ENCODE measurements at regions not wholly inside any gene's neighbourhood (a gene's known extent, or its start where the extent isn't known, plus 50 kb on each side); places are given as distances from the start of the nearest gene placed in this dataset.

- no peak for DNase-seq (ENCODE audit: low read depth, low spot score)
- Mint-ChIP-seq H3K4me1 (peaks cover 13% of the 10 kb centered on the region), H3K9me3 (no peaks in the 10 kb centered on the region), H3K4me3 (no peak overlapping the region), H3K27me3 (ENCODE audit: low read depth) (no peaks in the 10 kb centered on the region), H3K36me3 (ENCODE audit: low read depth) (no peaks in the 10 kb centered on the region), H3K27ac (ENCODE audit: unreplicated experiment) (no peak overlapping the region)
- TF ChIP-seq CTCF (conservative IDR thresholded peaks at IDR 0.05) = no peak
These were observed 95.3 kb upstream of the GADD45A start for GRCh38 chr1:67589519-67590233.

- no peak for DNase-seq (ENCODE audit: low read depth, low spot score)
- Mint-ChIP-seq H3K4me1 (peaks cover 13% of the 10 kb centered on the region), H3K27ac (ENCODE audit: unreplicated experiment) (no peak overlapping the region), H3K27me3 (ENCODE audit: low read depth) (no peaks in the 10 kb centered on the region), H3K9me3 (no peaks in the 10 kb centered on the region), H3K36me3 (ENCODE audit: low read depth) (no peaks in the 10 kb centered on the region), H3K4me3 (no peak overlapping the region)
- TF ChIP-seq CTCF (conservative IDR thresholded peaks at IDR 0.05) = no peak
These were observed 94.7 kb upstream of the GADD45A start for GRCh38 chr1:67590329-67590728.

- no peaks in the 10 kb centered on the region for H3K36me3 Mint-ChIP-seq (ENCODE audit: low read depth)
- H3K27ac Mint-ChIP-seq (ENCODE audit: unreplicated experiment) = no peak overlapping the region
- no peak for TF ChIP-seq CTCF (conservative IDR thresholded peaks at IDR 0.05)
- DNase-seq (ENCODE audit: low read depth, low spot score) = no peak
- no peak overlapping the region for H3K4me3 Mint-ChIP-seq
- no peaks in the 10 kb centered on the region for H3K9me3 Mint-ChIP-seq
- no peaks in the 10 kb centered on the region for H3K27me3 Mint-ChIP-seq (ENCODE audit: low read depth)
- H3K4me1 Mint-ChIP-seq = peaks cover 8% of the 10 kb centered on the region
These were observed 90.2 kb upstream of the GADD45A start for GRCh38 chr1:67594764-67595163.

- DNase-seq (ENCODE audit: low read depth, low spot score) = no peak
- Mint-ChIP-seq H3K27ac (ENCODE audit: unreplicated experiment) (no peak overlapping the region), H3K9me3 (no peaks in the 10 kb centered on the region), H3K36me3 (ENCODE audit: low read depth) (no peaks in the 10 kb centered on the region), H3K4me1 (no peaks in the 10 kb centered on the region), H3K4me3 (no peak overlapping the region), H3K27me3 (ENCODE audit: low read depth) (no peaks in the 10 kb centered on the region)
- no peak for TF ChIP-seq CTCF (conservative IDR thresholded peaks at IDR 0.05)
These were observed 88.3 kb upstream of the GADD45A start for GRCh38 chr1:67596674-67597073.

- Mint-ChIP-seq H3K27ac (ENCODE audit: unreplicated experiment) (no peak overlapping the region), H3K4me1 (no peaks in the 10 kb centered on the region), H3K4me3 (no peak overlapping the region), H3K27me3 (ENCODE audit: low read depth) (no peaks in the 10 kb centered on the region), H3K36me3 (ENCODE audit: low read depth) (no peaks in the 10 kb centered on the region), H3K9me3 (no peaks in the 10 kb centered on the region)
- no peak for TF ChIP-seq CTCF (conservative IDR thresholded peaks at IDR 0.05)
- DNase-seq (ENCODE audit: low read depth, low spot score) = no peak
These were observed 87.7 kb upstream of the GADD45A start for GRCh38 chr1:67597336-67597735.
